ENCODE measurements at regions not wholly inside any gene's neighbourhood (a gene's known extent, or its start where the extent isn't known, plus 50 kb on each side); places are given as distances from the start of the nearest gene placed in this dataset.

- no peak for DNase-seq (ENCODE audit: low spot score)
These were observed 94.4 kb upstream of the FOXC1 start for GRCh38 chr6:1515280-1515679.

- no peak for DNase-seq (ENCODE audit: low spot score)
These were observed 93.9 kb upstream of the FOXC1 start for GRCh38 chr6:1515781-1516180.

DNA sequence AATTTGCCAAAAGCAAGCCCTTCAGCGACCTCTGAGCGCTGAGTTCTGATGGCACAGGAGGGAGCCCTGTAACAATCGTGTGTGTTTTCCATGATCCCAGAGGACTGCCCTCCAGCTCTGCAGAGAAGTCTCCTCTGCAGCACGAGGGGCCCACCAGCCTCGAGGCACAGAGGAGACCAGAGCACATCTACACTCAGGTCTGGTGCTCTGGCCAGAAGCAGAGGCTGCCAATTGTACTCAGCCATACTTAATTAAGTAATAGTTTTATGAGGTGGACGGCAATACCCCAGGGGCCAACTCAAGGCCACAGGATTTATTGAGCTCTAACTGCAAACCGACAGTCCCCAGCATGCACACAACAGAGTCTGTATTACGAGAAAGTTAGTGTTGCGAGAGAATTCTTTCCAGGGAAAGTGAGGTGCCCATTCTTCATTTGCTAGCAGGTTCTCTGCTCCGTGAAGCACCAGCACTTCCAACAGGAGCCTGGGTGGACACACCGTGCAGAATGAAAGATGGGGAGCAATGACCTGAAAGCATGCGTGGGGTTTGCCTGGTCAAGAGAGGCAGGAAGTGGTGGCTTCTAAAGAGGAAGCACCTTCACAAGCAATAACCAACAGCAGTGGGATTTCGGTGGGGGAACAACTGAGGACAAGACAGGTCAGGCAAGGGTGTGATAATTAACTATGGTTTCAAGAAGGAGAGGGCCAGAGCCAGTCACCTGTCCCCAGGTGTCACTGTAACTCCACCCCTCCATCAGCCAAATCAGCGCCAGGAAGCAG lies 92.8 kb upstream of the FOXC1 start:
- DNase-seq (ENCODE audit: low spot score): no peak

DNA sequence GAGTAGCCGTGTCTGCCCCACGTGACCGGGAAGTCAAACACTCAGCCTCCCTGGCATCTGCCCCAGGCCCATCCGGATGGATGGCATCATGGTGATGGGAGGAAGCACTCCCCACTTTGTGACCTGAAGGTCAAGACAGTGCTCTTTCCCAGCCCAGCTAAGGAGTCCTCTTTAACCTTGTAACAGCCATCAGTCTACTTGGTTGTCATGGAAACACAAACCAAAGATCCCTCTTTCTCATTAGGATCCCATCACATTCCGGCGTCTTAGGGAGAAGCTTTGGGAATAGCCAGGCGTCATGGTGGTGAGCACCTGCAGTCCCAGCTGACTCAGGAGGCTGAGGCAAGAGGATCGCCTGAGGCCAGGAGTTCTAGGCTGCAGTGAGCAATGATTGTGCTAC lies 90.9 kb upstream of the FOXC1 start:
- no peak for DNase-seq (ENCODE audit: low spot score)

- no peak for DNase-seq (ENCODE audit: low spot score)
These were observed 90.1 kb upstream of the FOXC1 start for GRCh38 chr6:1519597-1519996.

- no peak for DNase-seq (ENCODE audit: low spot score)
These were observed 86.9 kb upstream of the FOXC1 start for GRCh38 chr6:1522779-1523178.

- DNase-seq (ENCODE audit: low spot score): no peak
These were observed 85.7 kb upstream of the FOXC1 start for GRCh38 chr6:1524040-1524480.

- no peak for DNase-seq (ENCODE audit: low spot score)
These were observed 84.2 kb upstream of the FOXC1 start for GRCh38 chr6:1525364-1526038.

- DNase-seq (ENCODE audit: low spot score): no peak
These were observed 83.2 kb upstream of the FOXC1 start for GRCh38 chr6:1526398-1527072.

DNA sequence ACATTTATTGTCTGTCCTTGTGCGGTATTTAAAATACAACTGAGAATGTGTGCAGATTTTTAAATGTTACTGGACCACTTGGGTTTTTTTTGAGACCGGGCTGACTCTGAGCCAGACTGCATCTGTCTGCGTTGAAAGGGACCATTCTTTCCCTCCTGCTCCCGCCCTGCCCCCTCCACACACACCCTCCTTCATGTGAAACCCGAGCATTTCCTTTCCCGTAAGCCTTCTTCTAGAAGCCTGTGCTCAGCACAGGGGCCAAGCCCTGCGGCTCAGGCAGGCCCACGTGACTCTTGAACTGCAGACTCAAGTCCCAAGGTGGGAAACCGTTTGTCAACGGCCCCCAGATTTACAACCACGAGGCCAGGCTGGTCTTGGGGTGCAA lies 82.7 kb upstream of the FOXC1 start:
- DNase-seq (ENCODE audit: low spot score): no peak

DNA sequence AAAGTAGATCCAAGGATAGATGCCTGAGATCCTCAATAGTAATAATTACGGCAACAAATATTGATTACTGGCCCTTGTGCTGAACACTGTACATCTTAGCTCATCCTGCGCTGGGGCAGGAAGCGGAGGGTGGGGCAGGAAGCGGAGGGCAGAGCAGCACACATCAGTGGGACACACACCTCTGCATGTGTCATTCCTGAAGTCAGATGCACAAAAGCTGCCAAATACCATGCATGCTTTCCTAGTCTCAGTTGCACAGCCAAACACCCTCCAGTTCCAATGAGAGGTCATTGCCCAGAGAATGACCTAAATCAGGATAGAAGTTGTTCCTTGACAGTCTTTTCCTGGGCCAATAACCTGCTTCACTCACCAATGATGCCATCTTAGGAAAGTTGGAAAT lies 74.4 kb upstream of the FOXC1 start:
- no peak for DNase-seq (ENCODE audit: low spot score)

DNA sequence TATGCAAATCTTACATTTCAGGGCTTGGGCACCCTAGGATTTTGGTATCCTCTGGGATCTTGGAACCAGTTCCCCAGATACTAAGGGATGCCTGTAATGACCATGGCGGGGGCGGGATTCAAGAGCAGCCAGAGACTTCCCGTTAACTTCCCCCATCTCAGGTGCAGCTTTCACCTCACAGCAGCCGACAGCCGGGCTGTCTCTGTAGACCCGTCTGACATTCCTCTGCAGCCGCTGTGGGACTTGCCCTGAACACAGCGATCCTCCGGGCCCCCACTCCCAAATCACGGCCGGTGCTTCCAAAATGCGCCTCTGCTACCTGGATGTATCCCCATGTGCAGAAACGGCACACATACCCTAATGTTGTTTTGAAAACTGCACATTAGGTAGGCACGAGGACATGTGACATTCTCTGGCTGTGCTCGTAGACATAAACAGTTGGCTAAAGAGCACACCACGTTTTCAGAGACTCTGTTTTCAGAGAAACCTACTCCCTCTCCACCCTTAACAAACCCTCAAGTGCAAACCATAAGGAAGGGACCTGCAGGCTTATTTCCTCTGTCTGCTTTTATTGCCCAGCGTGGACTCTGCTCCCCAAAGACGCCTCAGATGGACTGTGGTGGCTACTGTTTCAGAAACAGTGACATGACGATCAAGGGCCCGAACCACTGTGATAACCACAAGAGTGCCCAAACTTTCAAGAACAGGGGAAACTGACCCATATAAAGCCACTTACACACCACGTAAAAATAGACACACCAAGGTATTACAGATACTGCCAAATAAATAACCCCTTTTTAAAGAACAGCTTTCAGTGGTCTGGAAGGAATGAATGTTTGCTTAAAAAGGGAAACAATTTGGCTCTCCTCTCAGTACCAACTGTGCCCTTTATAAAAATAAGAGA lies 72.9 kb upstream of the FOXC1 start:
- no peak for DNase-seq (ENCODE audit: low spot score)

GRCh38 chr6:1538369-1538768 lies 71.3 kb upstream of the FOXC1 start:
- no peak for DNase-seq (ENCODE audit: low spot score)

GRCh38 chr6:1538810-1539478 lies 70.8 kb upstream of the FOXC1 start:
- no peak for DNase-seq (ENCODE audit: low spot score)

GRCh38 chr6:1540864-1541521 lies 68.7 kb upstream of the FOXC1 start:
- no peak for DNase-seq (ENCODE audit: low spot score)

DNA sequence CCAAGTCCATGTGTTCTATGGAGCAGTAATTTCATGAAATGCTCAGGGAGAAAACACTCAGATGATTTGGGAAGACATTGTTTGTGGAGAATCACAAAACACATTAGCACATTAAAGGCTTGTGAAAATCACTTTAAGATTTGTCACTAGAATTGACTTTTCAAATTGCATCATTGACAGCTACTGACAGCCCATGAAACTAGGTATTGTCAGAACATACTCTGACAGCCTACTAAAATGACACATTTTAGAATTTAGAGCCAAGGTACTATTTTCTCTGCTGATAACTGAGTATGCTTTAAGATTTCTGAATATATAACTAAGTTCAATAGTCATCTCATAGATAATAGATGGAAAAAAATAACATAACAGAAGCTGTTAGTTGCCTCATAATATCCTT lies 67.4 kb upstream of the FOXC1 start:
- DNase-seq (ENCODE audit: low spot score): no peak

DNA sequence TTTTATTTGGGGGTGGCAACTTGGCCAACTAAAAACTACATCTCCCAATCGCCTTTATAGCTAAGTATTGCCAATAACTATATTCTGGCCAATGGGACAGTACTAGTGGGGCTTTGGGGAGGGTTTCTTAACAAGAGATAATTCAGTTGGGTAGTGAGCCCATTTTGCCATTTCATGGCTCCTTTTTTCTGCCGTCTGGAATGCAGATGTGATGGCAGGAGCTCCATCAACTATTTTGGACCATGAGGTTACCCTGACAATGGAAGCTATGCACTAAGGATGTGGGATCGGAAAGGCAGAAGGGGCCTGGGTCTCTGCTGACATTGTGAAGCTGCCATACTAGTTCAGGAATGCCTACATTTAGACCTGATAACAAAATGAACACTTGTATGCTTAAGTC lies 67.0 kb upstream of the FOXC1 start:
- no peak for DNase-seq (ENCODE audit: low spot score)

GRCh38 chr6:1544000-1544399 lies 65.7 kb upstream of the FOXC1 start:
- no peak for DNase-seq (ENCODE audit: low spot score)

DNA sequence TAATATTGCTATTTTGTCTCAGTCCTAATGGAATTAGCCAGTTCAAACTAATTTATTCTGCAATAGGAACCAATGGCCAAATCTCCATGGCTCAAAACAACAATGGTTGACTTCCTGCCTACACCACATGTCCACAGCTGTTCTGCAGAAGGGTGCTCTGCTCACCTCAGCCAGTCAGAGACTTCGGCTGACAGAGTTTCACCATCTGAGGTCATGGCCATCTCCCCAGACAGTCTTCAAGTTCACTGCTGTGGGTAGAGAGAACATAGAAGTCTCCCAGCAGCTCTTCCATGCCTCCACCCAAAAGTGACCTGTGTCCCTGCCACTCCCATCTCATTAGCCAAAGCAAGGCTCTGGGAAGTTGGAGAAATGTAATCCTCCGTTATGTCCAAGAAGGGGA lies 65.1 kb upstream of the FOXC1 start:
- no peak for DNase-seq (ENCODE audit: low spot score)

- no peak for DNase-seq (ENCODE audit: low spot score)
These were observed 64.1 kb upstream of the FOXC1 start for GRCh38 chr6:1545654-1546053.

DNA sequence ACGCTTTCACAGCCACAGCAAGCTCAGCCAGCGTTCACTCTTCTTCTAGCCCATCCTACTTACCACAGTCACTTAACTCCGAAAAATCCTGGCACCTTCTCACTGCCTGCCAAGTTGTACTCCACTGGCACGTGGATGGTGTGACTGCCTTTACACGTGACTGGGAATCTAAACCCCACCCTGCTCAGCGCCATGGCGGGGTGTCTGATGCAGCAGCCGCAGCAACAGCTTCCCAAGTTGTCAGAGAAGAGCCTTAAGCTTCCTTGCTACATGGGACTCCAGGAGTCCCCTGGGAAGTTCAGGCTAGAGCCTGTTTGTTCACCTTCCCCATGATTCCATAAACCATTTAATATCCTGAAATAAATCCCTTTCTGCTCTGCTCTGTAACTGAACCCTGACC lies 61.9 kb upstream of the FOXC1 start:
- DNase-seq (ENCODE audit: low spot score): peak; percentile 58
